ENCODE measurements at regions not wholly inside any gene's neighbourhood (a gene's known extent, or its start where the extent isn't known, plus 50 kb on each side); places are given as distances from the start of the nearest gene placed in this dataset.

DNA sequence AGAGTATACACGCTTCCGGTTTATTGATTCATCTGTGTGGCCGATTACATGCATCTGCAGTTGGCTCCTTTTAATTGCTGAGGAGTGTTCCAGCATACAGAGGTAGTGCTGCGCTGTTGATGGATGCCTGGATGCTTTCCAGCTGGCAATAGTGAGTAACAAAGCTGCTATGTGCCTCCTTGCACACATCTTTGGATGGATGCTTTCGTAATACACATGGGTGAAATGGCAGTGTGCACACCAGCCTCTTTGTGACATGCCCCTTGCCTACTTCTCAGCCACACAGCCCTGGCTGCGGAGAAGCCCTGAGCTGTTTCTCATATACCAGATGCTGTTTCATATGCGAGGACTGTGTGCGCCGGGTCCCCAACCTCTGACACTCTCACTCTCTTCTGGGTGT, 151.0 kb downstream of the GADD45G start:
- TF ChIP-seq, protein P1, sequence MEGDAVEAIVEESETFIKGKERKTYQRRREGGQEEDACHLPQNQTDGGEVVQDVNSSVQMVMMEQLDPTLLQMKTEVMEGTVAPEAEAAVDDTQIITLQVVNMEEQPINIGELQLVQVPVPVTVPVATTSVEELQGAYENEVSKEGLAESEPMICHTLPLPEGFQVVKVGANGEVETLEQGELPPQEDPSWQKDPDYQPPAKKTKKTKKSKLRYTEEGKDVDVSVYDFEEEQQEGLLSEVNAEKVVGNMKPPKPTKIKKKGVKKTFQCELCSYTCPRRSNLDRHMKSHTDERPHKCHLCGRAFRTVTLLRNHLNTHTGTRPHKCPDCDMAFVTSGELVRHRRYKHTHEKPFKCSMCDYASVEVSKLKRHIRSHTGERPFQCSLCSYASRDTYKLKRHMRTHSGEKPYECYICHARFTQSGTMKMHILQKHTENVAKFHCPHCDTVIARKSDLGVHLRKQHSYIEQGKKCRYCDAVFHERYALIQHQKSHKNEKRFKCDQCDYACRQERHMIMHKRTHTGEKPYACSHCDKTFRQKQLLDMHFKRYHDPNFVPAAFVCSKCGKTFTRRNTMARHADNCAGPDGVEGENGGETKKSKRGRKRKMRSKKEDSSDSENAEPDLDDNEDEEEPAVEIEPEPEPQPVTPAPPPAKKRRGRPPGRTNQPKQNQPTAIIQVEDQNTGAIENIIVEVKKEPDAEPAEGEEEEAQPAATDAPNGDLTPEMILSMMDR (conservative IDR thresholded peaks at IDR 0.05; ENCODE audit: low read depth, low read length) = no peak
- TF ChIP-seq EZH2 (IDR thresholded peaks at IDR 0.05; ENCODE audit: borderline replicate concordance, low read depth, low read length, poor library complexity, severe bottlenecking) = no peak
